Neural cell (in vitro differentiated cells): ENCODE measurements at regions not wholly inside any gene's neighbourhood (a gene's known extent, or its start where the extent isn't known, plus 50 kb on each side); places are given as distances from the start of the nearest gene placed in this dataset.

Source experiments
- CTCF ChIP-seq: fragments of 450-650 bp; IDR thresholded peaks from 2 replicates; pipeline ENCODE4 v1.5.1; 2014; ENCODE audit warnings: antibody characterized with exemption, mild to moderate bottlenecking, moderate library complexity; ENCODE audit not compliant: poor library complexity, severe bottlenecking
- EP300 ChIP-seq: fragments of 450-650 bp; conservative IDR thresholded peaks from 2 replicates; pipeline ENCODE4 v1.6.1; 2014; ENCODE audit warnings: antibody characterized with exemption, mild to moderate bottlenecking, moderate library complexity; ENCODE audit not compliant: poor library complexity, severe bottlenecking
- EZH2 ChIP-seq: fragments of 200-600, 300-800 bp; shearing (Covaris generic), sonication (generic); IDR thresholded peaks from 2 replicates; pipeline ENCODE4 v1.6.1; 2014; ENCODE audit warnings: antibody characterized with exemption, low read length, borderline replicate concordance, mild to moderate bottlenecking; ENCODE audit not compliant: insufficient read depth, poor library complexity, severe bottlenecking
- POLR2AphosphoS5 ChIP-seq: IDR thresholded peaks from 2 replicates; pipeline ENCODE4 v1.6.1; 2012
- RAD21 ChIP-seq: fragments of 450-650 bp; conservative IDR thresholded peaks from 2 replicates; pipeline ENCODE4 v1.6.1; 2014; ENCODE audit warnings: antibody characterized with exemption, mild to moderate bottlenecking, moderate library complexity
- REST ChIP-seq: IDR thresholded peaks from 2 replicates; pipeline ENCODE4 v1.6.1; 2012; ENCODE audit warnings: borderline replicate concordance
- SMC3 ChIP-seq: fragments of 450-650 bp; conservative IDR thresholded peaks from 2 replicates; pipeline ENCODE4 v1.6.1; 2014; ENCODE audit warnings: antibody characterized with exemption, mild to moderate bottlenecking, moderate library complexity; ENCODE audit not compliant: poor library complexity

GRCh38 chr2:217394510-217395351 lies 534.9 kb upstream of the TNP1 start:
- TF ChIP-seq POLR2AphosphoS5, result no peak
- no peak for TF ChIP-seq CTCF
- TF ChIP-seq EZH2, result no peak
- TF ChIP-seq RAD21, result no peak
- no peak for TF ChIP-seq EP300
- TF ChIP-seq REST, result no peak
- TF ChIP-seq SMC3, result no peak
